ENCODE measurements at regions not wholly inside any gene's neighbourhood (a gene's known extent, or its start where the extent isn't known, plus 50 kb on each side); places are given as distances from the start of the nearest gene placed in this dataset.

DNA sequence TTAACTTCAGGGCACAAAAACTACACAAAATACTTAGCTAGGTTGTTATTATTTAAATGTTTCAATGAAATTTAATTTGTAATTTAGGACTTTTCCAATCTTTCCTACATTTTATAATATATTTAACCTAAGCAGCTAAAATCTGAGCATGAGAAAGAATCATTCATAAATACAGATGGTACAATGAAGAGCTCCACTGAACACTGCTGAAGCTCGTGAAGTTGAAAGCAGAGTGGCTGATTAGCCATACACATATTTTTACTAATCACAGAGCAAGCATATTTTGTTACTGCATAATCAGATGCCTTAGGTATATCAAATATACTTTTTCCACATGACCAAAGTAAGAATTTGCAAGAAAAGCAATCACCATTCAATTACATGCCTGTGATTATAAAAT, 184.9 kb upstream of the ETAA1 start:
- DNase-seq, result no peak

DNA sequence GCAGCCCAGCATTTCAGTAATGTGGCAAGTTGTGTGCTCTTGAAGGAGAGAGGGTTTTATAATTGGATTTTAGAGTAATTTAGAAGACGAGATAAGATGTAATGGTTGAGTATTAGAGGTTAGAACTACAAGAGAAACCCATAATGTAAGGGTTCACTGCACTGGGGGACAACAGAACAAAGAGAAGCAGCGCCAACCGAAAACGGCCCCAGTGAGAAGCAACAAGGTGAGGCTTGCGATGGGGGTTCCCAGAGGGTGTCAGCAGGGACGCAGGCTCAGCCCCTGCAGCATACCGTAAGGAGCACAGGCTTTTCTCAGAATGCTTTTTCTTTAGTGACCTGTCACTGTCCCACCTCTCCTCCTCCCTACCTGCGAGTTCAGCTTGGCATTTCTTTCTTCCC, 183.9 kb upstream of the ETAA1 start:
- DNase-seq, result no peak

DNA sequence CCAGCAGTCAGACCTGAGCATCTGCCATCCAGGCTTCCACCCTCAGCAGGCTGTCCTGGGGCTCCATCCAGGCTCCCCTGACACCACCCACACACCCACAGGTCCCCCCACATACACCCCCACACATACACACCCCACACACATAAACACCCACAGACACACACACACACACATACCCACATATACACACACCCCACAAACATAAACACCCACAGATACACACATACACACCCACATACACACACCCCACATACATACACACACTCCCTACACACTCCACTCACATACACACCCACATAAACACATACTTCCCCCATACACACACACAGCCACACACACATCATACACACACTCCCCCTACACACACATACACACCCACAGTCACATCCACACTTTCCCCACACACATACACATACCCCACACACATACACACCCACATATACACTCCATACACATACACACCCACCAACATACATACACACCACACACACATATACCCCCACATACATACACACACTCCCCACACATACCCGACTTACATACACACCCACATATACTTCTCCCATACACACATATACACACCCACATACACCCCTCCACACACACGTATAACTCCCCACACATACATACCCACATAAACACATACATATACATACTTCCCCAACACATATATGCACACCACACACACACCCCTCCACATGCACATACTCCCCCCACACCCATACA, 183.3 kb upstream of the ETAA1 start:
- no peak for DNase-seq

DNA sequence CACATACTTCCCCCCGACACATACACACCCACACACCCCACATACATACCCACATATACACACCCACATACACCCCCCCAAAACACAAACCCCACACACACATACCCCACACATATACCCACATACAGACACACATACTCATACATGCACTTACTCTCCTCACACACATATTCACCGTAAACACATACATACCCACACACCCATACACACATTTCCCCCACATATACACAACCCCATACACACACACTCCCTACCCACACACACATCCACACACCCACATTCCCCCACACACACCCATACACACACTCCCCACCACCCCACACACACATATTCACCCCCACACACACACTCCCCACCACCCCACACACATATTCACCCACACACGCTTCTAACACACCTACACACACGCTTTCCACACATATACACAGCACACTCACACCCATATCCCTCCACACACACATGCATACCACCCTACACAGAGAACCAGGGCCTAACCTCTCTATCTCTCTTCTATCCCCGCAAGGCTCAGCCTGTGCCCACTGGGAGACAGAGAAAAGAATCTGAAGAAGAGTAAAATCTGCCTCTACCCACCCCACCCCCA, 182.4 kb upstream of the ETAA1 start:
- DNase-seq, result no peak

DNA sequence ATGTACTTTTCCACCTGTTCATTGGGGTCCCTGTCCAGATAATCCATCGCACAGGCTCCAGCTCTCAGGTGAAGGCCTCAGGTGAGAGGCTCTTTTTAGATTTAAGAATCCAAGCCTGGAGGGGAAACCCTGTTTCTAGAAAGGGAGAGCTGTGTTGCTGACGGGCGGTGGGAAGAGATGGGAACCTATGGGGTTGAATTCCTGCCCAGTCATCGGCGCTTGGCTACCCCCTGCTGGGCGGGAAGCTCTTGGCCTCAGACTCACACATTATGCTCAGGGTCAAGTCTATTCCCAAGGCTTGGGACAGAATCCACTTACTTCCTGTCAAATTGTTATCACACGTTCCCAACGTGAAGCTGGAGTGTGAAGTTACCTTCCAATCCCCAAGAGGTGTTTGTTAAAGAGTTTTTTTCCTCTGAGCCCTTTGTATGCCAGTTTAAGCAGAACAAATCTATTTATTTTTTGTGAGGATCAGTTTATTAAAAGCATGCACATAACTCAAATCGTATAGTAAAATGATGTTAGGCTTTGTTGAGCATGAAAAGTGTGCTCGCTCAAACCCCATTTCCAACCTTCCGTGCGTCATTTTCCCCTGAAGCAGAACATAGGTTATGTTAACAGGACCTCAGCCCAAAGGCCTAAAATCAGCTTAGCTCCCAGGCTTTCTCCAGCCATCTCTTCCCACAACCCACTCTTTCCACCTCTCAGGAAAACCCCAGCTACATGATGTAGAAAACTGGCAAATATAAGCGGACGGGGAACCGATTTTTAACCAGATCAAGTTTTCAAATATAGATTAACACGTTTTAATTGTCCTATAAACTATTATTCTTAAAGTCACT, 181.7 kb upstream of the ETAA1 start:
- DNase-seq, result no peak

DNA sequence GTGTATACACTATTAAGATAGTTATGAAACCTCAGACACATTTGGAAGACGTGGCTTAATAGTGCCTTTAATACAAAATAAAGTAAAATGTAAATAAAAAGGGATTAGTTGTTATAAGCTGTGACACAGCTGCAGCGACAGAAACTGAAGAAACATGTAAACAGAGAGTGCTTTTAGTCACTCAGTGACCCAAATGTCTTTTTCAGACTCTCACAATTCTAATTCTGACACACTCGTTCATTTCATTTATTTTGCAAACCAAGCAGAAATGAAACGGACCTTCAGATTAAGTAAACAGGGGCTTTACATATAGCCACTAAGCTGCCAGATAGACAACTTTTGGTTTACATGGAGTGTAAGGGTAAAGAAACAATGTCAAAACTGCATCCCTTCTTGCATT, 181.0 kb upstream of the ETAA1 start:
- no peak for DNase-seq

DNA sequence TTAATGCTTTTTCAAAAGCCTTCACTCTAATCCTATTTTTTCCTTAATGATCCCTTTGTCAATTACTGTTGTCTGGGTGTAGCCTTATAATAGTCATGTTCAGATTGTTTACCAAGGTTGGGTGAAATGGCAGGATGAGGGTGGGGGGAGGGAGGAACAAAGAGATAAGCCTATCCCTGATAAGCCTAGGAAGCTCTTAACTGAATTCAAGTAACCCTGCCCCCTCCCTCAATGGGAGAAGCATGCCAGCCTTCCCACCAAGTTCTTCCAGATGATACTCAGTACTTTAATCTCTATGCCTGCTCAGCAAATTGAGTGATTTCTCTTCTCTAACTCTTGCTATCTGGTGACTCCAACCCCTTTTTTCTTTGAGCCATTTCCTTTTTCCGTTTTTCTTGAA, 180.3 kb upstream of the ETAA1 start:
- DNase-seq, result no peak

DNA sequence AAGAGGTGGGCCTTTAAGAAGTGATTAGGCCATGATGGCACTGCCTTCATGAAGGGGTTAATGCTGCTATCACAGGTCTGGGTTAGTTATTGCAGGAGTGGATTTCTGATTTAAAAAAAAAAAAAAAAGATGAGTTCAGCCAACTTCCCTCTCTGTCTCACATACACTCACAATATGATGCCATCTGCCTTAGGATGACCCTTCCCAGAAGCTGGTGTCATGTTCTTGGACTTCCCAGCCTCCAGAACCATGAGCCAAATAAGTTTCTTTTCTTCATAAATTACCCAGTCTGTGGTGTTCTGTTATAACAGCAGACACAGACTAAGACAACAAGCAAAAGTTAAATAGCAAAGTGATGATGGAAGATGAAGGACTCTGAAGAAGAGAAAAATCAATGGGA, 179.7 kb upstream of the ETAA1 start:
- no peak for DNase-seq

DNA sequence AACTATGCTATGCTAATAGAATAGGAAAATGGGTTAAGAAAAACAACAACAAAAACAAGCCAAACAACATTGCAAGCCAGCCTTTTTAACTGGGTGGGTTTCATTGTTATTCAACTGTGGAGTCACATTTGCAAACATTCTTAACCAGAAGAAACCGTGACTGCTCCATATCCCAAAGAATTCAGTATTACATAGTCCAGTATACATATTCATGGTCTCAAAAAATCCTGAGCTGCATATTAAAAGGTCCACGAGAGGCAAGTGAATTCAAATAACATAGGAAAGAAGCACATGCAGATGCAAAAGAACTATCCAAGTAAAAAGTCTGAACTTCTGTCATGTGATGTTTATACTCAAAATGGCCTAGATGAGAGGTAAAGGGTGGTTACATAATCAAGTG, 179.1 kb upstream of the ETAA1 start:
- DNase-seq, result no peak

DNA sequence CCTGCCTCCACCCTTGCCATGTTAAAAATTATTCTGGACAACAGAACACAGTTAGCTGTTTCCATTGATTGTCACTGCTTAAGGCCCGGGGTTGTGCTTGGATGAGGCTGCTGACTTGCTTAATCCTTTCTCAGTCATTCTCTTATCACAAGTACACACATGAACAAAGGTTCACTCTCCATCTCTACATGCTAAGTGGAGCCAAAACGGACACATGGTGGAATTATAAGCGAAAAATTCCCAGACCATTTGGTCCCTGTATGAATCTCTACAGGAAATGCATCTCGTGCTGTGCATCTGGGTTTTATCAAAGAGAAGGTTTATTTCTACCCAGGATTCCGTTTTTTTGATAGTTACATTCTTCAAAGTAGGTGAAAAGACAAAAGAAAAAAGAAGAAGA, 177.5 kb upstream of the ETAA1 start:
- no peak for DNase-seq

DNA sequence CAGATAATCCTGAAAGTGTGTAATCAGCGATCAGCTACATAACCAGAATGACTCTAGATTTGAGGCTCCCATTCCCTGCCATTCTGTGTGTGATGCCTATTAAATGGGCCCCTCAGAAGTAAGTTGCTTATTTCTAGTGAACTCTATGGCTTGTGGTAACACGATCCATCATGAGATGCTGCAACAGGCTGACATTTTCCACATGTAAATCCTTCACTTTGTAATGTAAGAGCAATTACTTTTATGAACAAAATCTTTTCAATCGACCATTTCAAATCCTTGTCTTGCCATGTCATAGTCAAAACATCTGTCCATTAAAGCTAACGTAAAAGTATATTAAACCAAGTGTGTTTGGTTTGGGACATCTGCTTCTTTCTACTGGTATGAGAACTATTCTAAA, 175.9 kb upstream of the ETAA1 start:
- DNase-seq, result no peak

DNA sequence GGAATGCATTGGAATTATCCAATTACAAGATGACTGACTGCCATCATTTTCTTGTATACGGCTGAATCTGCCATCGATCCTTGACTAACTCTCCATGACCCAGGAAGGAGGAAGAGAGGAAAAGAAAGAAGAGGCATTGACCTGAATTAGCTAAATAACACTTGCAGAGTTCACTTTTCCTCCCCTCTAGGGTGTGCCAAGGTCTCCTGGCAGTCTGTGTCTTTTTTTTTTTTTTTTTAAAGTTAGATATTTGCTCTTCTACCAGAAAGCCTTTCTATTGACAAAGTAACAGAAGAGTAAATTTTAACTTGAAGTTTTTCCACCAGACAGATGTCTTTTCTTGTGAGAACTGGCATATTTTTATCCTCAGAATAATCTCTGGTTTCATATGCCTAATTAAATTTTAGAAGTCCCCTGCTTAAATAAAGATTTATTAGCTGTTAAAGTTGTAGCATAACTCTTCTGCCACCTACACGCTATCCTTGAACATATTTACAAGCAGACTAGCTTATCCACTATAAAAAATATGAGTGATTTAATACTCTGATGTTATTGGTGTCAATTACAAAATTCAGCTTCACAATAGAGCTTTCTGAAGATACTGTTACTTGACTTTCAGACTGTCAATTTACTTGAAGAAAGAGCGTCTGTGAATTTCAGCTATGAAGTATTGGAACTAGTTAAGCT, 171.7 kb upstream of the ETAA1 start:
- no peak for DNase-seq

DNA sequence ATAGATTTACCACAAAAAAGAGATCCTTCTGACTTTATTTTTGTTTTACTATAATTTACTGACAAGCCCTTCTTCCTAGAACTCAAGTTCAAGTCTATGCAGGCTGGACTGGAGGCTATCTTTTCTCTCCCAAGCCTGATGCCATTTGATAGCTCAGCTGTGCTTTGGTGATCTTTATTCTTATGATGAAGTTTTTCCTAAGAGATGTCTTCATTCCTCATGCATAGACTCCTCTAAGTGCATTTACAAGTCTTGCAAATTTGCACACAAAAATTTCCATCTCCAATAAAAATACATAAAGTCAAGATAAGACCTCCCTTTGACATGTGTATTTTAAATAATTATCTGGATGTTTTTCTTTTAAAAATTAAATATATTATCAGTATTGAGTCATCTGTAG, 167.4 kb upstream of the ETAA1 start:
- no peak for DNase-seq

DNA sequence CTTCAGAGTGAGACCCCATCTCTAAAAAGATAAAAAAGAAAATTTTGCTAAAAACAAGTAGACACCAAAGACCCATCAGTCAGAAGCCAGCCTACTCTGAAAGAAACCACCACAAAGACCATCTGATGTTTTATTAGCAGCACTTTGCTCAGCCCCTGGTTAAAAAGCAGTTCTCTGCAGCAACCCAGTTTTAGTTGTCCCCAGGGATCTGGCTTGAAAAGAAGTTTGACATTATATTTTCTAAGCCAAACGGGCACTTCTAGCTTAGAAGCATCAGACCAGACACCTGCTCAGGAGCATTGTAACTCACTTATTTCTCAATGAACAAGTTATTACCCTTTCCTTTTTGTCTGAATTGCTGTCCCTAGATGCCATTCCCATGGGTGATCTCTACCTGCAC, 164.2 kb upstream of the ETAA1 start:
- DNase-seq, result no peak

DNA sequence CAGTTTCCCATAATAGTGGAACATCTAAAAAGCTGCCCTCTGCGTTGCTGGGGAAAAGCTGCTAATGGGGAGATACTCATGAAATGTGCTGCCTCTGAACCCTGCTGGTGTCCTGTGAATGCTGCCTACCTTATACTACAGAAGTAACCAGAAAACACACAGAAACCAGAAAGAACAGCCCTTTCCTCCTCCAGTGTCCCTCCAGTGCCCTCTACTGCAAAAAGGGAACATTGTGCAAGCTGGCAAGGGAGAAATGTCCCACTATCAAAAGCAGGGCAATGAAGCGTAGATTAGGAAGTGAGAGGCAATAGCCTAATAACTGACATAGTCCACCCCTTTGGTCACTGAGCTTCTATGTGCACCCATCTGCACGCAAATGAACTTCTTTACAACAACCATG, 162.7 kb upstream of the ETAA1 start:
- DNase-seq, result no peak

DNA sequence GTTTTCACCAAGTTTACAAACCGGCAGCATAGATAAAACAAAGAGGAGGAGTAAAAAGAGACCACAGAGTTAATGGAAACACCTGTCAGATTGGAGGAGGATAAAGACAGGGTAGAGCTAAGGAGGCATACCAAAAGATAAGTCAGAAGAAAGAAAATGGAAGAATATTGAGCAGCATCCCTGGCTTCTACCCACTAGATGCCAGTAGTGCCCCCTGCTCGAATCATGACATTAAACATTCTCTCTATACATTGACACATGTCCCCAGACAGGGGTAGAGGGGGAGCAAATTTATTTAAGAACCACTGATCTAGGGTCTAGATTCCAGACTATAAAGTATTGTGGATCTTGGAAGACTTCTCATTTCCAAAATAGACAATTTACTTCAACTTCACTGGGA, 159.8 kb upstream of the ETAA1 start:
- no peak for DNase-seq

DNA sequence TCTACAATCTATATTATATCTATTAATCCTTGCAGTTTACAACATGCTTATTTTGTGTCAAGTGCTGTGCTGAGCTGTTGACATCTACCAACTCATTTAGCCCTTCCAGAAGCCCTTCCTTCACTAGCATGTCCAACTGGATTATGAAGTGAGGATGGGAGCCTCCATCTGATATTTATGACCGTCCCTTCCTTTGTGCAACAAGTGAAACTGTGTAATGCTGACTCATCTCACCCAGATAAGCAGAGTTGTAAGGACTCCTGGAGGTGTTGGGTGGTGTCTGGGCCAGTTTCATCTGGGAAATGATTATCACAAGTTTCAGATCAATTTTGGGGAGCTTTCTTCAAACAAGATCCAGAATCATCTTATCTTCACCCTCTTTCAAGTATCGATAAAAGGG, 156.6 kb upstream of the ETAA1 start:
- DNase-seq, result no peak

DNA sequence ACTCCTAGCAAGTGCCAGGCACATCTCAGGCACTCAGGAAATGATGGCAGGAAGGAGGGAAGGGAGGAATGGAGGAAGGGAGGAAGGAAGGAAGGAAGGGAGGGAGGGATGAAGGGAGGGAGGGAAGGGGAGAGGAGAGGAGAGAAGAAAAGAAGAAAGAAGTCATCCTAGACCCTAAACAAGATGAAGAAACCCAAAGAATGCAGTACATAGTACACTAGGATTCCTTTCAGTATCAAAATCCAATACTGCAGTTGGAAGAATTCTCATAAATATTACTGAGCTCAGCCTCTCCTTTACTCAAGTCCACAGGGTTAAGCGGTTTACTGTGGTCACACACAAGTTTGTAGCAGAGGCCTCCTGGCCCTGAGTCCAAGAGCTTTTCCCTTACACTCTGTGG, 155.7 kb upstream of the ETAA1 start:
- no peak for DNase-seq

DNA sequence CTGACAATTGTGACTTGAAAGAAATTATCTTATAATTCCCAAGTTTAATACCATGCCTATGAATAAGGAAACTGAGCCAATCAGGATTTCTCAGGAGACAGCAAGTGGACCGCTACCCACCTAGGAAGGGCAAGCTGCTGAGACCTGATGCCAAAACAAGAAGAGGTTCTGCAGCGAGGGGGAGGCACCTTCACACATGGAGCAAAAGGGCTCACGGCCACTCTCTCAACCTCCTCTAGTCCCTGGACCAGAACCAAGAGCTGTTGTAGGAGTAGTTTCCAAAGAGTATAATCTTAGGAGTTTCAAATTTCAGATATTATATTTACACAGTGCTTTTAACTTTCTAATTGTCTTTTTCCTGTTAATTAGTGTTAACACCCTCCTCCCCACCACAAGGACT, 154.7 kb upstream of the ETAA1 start:
- DNase-seq, result peak; percentile 68

DNA sequence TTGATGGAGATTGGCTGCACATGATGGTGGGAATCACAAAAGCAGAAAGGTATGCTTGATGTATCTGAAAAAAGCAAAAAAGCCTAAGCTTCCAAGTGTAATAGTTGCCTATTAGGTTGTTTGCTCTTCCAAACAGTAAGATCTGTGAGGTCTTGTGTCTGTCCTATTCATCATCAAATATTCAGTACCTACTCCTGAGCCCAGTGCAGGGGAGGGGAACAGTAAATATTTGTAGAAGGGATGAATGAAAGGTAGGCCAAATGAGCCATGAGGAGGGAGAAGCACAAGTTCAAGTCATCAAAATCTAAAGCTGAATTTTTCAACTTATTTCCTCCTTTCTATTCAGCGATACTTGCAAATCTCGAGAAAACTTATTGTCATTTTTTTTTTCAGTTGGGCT, 153.2 kb upstream of the ETAA1 start:
- no peak for DNase-seq

DNA sequence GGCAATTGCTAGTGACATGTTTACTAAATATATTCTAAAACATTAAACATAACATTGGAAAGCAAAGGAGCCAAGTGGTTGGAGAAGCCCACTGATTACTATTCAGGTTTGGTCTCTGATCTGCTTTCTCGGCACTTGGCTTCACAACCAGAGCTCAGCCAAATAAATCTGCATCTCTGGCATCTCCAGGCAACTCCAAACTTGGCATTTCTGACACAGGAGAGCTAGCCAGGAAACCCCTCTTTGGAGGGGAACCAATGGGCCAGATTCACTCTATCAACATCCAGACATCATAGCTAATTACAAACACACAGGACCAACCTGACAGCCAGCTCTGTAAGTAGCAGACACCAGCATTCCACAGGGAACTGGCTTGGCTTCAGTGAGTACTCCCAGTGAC, 150.3 kb upstream of the ETAA1 start:
- no peak for DNase-seq

DNA sequence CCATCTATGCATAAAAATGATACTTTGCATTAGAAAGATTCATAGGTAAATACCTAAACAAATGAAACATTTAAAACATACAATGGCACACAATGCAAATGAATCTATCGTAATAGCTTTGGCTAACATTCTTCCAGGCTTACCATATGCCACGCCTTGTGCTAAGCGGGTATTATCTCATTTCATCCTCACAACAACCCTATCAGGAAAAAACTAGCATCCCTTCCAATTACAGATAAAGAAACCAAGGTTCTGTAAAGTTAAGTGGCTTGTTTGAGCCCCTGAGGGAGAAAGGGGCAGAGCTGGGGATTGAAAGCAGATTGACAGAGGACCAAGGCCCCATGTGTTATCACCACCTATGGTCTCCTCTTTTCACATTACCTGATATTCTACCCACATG, 145.4 kb upstream of the ETAA1 start:
- DNase-seq, result no peak

DNA sequence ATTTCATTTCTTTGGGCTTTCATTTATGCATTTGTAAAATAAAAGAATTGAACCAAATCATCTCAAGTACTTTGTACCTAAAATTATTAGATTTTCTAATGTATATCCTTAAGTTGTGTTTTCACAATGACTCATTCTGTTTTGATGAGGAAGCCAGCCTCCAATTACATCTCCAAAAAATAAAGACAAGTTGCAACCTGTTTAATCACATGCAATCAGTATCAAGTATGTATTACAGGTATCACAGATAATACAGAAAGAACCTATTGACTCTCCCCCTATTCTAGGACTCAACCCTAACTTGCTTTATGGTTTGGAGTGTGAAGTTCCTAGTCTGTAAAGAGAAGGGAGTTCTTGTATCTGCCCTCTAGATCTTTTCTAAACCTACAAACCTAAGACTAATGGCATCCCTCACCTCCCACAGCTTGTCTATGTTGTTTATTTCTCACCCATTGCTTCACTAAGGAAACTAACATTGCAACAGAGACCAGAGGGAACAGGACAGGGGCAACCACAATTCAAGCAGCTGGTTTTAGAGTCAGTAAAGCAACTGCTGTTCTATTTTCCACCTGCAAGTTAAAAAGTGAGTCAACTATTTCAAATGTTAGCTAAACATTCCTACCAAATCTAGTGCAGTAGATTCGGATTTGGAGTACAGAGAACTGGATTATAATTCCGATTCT, 141.1 kb upstream of the ETAA1 start:
- peak; percentile 67 for DNase-seq
